ENCODE measurements at regions not wholly inside any gene's neighbourhood (a gene's known extent, or its start where the extent isn't known, plus 50 kb on each side); places are given as distances from the start of the nearest gene placed in this dataset.
A peak's percentile ranks its signal among the peaks of the same experiment; 100 is the strongest.

GRCh38 chr11:121722431-121723245, 269.9 kb upstream of the SORL1-AS1 start (continued):
- 0 out of 2 replicates have a peak, but pooled peaks have one; percentile 14 for TF ChIP-seq SP5 (CRISPR knock-in tag; IDR thresholded peaks at IDR 0.05; ENCODE audit: borderline replicate concordance, low read depth)
- TF ChIP-seq ARHGAP35 (CRISPR knock-in tag; IDR thresholded peaks at IDR 0.05; ENCODE audit: borderline replicate concordance), result no peak
- TF ChIP-seq, protein P1, sequence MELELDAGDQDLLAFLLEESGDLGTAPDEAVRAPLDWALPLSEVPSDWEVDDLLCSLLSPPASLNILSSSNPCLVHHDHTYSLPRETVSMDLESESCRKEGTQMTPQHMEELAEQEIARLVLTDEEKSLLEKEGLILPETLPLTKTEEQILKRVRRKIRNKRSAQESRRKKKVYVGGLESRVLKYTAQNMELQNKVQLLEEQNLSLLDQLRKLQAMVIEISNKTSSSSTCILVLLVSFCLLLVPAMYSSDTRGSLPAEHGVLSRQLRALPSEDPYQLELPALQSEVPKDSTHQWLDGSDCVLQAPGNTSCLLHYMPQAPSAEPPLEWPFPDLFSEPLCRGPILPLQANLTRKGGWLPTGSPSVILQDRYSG (CRISPR knock-in tag; IDR thresholded peaks at IDR 0.05), result peak; percentile 95
- no peak for TF ChIP-seq RBM22 (optimal IDR thresholded peaks at IDR 0.05; ENCODE audit: low read length)
- TF ChIP-seq HNF1A (IDR thresholded peaks at IDR 0.05; ENCODE audit: low read depth), result no peak
- peak; percentile 57; the same call in 1 of the 2 replicates for TF ChIP-seq HNF1A (CRISPR knock-in tag; IDR thresholded peaks at IDR 0.05; ENCODE audit: borderline replicate concordance)
- no peak for TF ChIP-seq RFX3 (CRISPR knock-in tag; IDR thresholded peaks at IDR 0.05)
- TF ChIP-seq ZNF557 (CRISPR knock-in tag; IDR thresholded peaks at IDR 0.05), result peak; percentile 97

Data from HepG2 (cell line).